Right lobe of liver (tissue), 6 donors: ENCODE measurements at regions not wholly inside any gene's neighbourhood (a gene's known extent, or its start where the extent isn't known, plus 50 kb on each side); places are given as distances from the start of the nearest gene placed in this dataset.

Source experiments
- ATAC-seq, 4 donors: fragments of 200-7000 bp; cut with Tn5 transposase; one replicate each; pipeline ENCODE4 v1.9.1; 2020; ENCODE audit warnings: mild to moderate bottlenecking in 4 of 4, moderate library complexity in 4 of 4
- DNase-seq, 3 donors: peaks; one replicate each; pipeline ENCODE4 v3.0.0-alpha.2; 2020
- H3K27ac ChIP-seq, 3 donors: fragments of 200-600 bp; one replicate each; pipeline ENCODE4 v1.8.0; 2022
- H3K27me3 ChIP-seq, 2 donors: fragments of 200-600 bp; one replicate each; pipeline ENCODE4 v1.8.0; 2022
- H3K36me3 ChIP-seq, 4 donors: fragments of 200-600 bp; sonication (generic) in 1 of 4; one replicate each; pipeline versions ENCODE4 v1.5.1 to v1.8.0; 2017 to 2022; ENCODE audit warnings: control low read depth in 1 of 4
- H3K4me1 ChIP-seq, 4 donors: fragments of 200-600 bp; sonication (generic) in 1 of 4; one replicate each; pipeline versions ENCODE4 v1.5.1 to v1.8.0; 2017 to 2022; ENCODE audit warnings: control low read depth in 1 of 4
- H3K4me3 ChIP-seq, 3 donors: fragments of 200-600 bp; one replicate each; pipeline ENCODE4 v1.8.0; 2022
- H3K9me3 ChIP-seq, 4 donors: fragments of 200-600 bp; sonication (generic) in 1 of 4; one replicate each; pipeline versions ENCODE4 v1.5.1 to v1.8.0; 2017 to 2022; ENCODE audit warnings: control low read depth in 1 of 4
- CTCF ChIP-seq, 4 donors: fragments of 200-600 bp in 3 of 4; fragments of 450-650 bp in 1 of 4; IDR thresholded peaks; one replicate each; pipeline versions ENCODE4 v1.5.1 to v1.8.0; 2016 to 2022; ENCODE audit warnings: antibody characterized with exemption in 4 of 4, mild to moderate bottlenecking in 2 of 4
- POLR2A ChIP-seq: fragments of 450-650 bp; IDR thresholded peaks from one replicate; pipeline ENCODE4 v1.6.1; 2017; ENCODE audit warnings: antibody characterized with exemption, mild to moderate bottlenecking
- WGBS: methylation state at CpG from one replicate; pipeline ENCODE4 v1.1.6; 2018; ENCODE audit warnings: low coverage, low lambda C conversion rate; ENCODE audit not compliant: insufficient coverage; ENCODE audit errors: missing lambda C conversion rate; 5-methylcytosine and 5-hydroxymethylcytosine counted together
- intact Hi-C, 2 donors: fragments of 100-400 bp; cut with DNase I; formaldehyde crosslinking; loops; one replicate each; pipeline versions ENCODE4 v1.11.2 to v1.14.1; 2022
- donor health status: DM: no; HTN: yes; CAD: no.
- donor health status: DM: no; HTN: no; CAD: no.
- donor health status: DM: no; HTN: no; CAD: no.
- donor health status: DM: no; HTN: yes; CAD: no.
- donor health status: DM: no; HTN: yes; CAD: no.

- Histone ChIP-seq H3K9me3 (no peaks in the 10 kb centered on the region), H3K4me3 (no peak overlapping the region), H3K27ac (no peak overlapping the region), H3K4me1 (no peaks in the 10 kb centered on the region), H3K36me3 (no peaks in the 10 kb centered on the region), H3K27me3 (no peaks in the 10 kb centered on the region)
- TF ChIP-seq POLR2A (no peak), CTCF (IDR thresholded peaks at IDR 0.05) (no peak)
- 32% methylated on average over 8 of the region's 8 CpGs for WGBS
- intact Hi-C loops: no loop called here
- peak in 1 of 4 donors; percentile 46 for ATAC-seq
- no peak for DNase-seq
Observed at GRCh38 chr16:51637770-51638094, 486.7 kb upstream of the SALL1 start.

GRCh38 chr16:51636920-51637769 is 486.1 kb upstream of the SALL1 start:
- Histone ChIP-seq H3K4me3 (no peak overlapping the region), H3K4me1 (no peaks in the 10 kb centered on the region), H3K36me3 (no peaks in the 10 kb centered on the region), H3K27ac (no peak overlapping the region), H3K9me3 (no peaks in the 10 kb centered on the region), H3K27me3 (no peaks in the 10 kb centered on the region)
- WGBS: 40% methylated on average over 16 of the region's 16 CpGs
- TF ChIP-seq CTCF (IDR thresholded peaks at IDR 0.05) (no peak), POLR2A (no peak)
- DNase-seq: no peak
- no peak for ATAC-seq
- intact Hi-C loops: no loop called here

GRCh38 chr16:51635181-51635580 is 484.1 kb upstream of the SALL1 start:
- 12% methylated on average over 4 of the region's 4 CpGs for WGBS
- intact Hi-C loops: no loop called here
- no peaks in the 10 kb centered on the region for H3K9me3 ChIP-seq
- H3K36me3 ChIP-seq: no peaks in the 10 kb centered on the region
- H3K27ac ChIP-seq: no peak overlapping the region
- ATAC-seq (no peak), DNase-seq (no peak)
- H3K4me1 ChIP-seq: no peaks in the 10 kb centered on the region
- H3K27me3 ChIP-seq: no peaks in the 10 kb centered on the region
- TF ChIP-seq CTCF (IDR thresholded peaks at IDR 0.05) (no peak), POLR2A (no peak)
- H3K4me3 ChIP-seq: no peak overlapping the region

GRCh38 chr16:51630076-51630475 is 479.0 kb upstream of the SALL1 start:
- no peak for ATAC-seq
- TF ChIP-seq POLR2A (no peak), CTCF (IDR thresholded peaks at IDR 0.05) (no peak)
- H3K4me1 ChIP-seq: no peaks in the 10 kb centered on the region
- no peak overlapping the region for H3K27ac ChIP-seq
- intact Hi-C loops: no loop called here
- DNase-seq: no peak
- no peaks in the 10 kb centered on the region for H3K36me3 ChIP-seq
- no peaks in the 10 kb centered on the region for H3K27me3 ChIP-seq
- no peaks in the 10 kb centered on the region for H3K9me3 ChIP-seq
- 49% methylated on average over 4 of the region's 4 CpGs for WGBS
- no peak overlapping the region for H3K4me3 ChIP-seq
